B cell (primary cell): ENCODE measurements at regions not wholly inside any gene's neighbourhood (a gene's known extent, or its start where the extent isn't known, plus 50 kb on each side); places are given as distances from the start of the nearest gene placed in this dataset.
"Not testable (repeated sequence)": the region's sequence is repeated elsewhere in the genome, so short reads cannot be mapped to it uniquely, and the experiment has no call there.

Experiments used
- ATAC-seq: fragments of 200-7000 bp; cut with Tn5 transposase; one replicate; pipeline ENCODE4 v1.10.0; 2021; ENCODE audit warnings: low read depth, mild to moderate bottlenecking, moderate number of reproducible peaks, moderate library complexity
- CTCF ChIA-PET: fragments of 350-600 bp; sonication (Branson Sonifier 250); formaldehyde crosslinking; loops from one replicate; lab custom pipeline; 2021; ENCODE audit warnings: antibody characterized with exemption, inconsistent platforms; lab: Charles Lee
- POLR2A ChIA-PET: fragments of 350-600 bp; sonication (Branson Sonifier 250); formaldehyde crosslinking; loops from one replicate; lab custom pipeline; 2021; ENCODE audit warnings: antibody characterized with exemption; lab: Charles Lee
- DNase-seq: peaks from one replicate; pipeline ENCODE4 v3.0.0; 2013
- H2AFZ ChIP-seq: 2 replicates; pipeline ENCODE4 v1.6.1; 2012; ENCODE audit warnings: mild to moderate bottlenecking, low read depth, low read length; ENCODE audit not compliant: insufficient read depth, poor library complexity, severe bottlenecking
- H3K27ac ChIP-seq, 2 donors: 1 replicate in 1 of 2; 2 replicates in 1 of 2; pipeline ENCODE4 v1.5.1; 2012 to 2013; ENCODE audit warnings: low read length in 2 of 2, mild to moderate bottlenecking in 2 of 2, moderate library complexity in 1 of 2
- H3K27me3 ChIP-seq, 4 experiments: fragments of 200-600 bp in 1 of 4; sonication (generic) in 1 of 4; replicated peaks in 1 of 4; 1 replicate in 2 of 4; 2 replicates in 2 of 4; pipeline versions ENCODE4 v1.6.1 to v1.7.0; 2013 to 2016; ENCODE audit warnings: low read length in 3 of 4, mild to moderate bottlenecking in 2 of 4, mixed read lengths in 1 of 4, moderate library complexity in 1 of 4; ENCODE audit not compliant: insufficient read depth in 4 of 4, control insufficient read depth in 3 of 4; ENCODE audit errors: control extremely low read depth in 1 of 4
- H3K36me3 ChIP-seq, 2 experiments: replicated peaks in 1 of 2; 1 replicate in 1 of 2; 2 replicates in 1 of 2; pipeline versions ENCODE4 v1.6.1 to v1.7.1; 2013; ENCODE audit warnings: low read length in 1 of 2; ENCODE audit not compliant: insufficient read depth in 2 of 2, control insufficient read depth in 1 of 2; ENCODE audit errors: control extremely low read depth in 1 of 2, extremely low read depth in 1 of 2
- H3K4me1 ChIP-seq, 2 donors: fragments of 200-600 bp in 1 of 2; sonication (generic) in 1 of 2; 1 replicate in 1 of 2; 2 replicates in 1 of 2; pipeline versions ENCODE4 v1.5.1 to v1.6.1; 2013 to 2017; ENCODE audit warnings: low read length in 2 of 2; ENCODE audit not compliant: control insufficient read depth in 2 of 2, insufficient read depth in 2 of 2
- H3K4me2 ChIP-seq: replicated peaks from 2 replicates; pipeline ENCODE3; 2012; ENCODE audit warnings: mild to moderate bottlenecking, low read depth, low read length; ENCODE audit not compliant: poor library complexity, severe bottlenecking
- H3K4me3 ChIP-seq, 5 experiments: fragments of 200-600 bp in 1 of 5; sonication (generic) in 1 of 5; 1 replicate in 3 of 5; 2 replicates in 2 of 5; pipeline versions ENCODE4 v1.5.1 to v1.7.0; 2011 to 2016; ENCODE audit warnings: low read length in 4 of 5, mild to moderate bottlenecking in 4 of 5, low read depth in 2 of 5, control low read depth in 1 of 5, moderate library complexity in 1 of 5; ENCODE audit not compliant: insufficient read depth in 1 of 5; ENCODE audit errors: control extremely low read depth in 1 of 5, extremely low read depth in 1 of 5
- H3K79me2 ChIP-seq: fragments of 200-600 bp; sonication (generic); one replicate; pipeline ENCODE4 v1.6.0; 2016; ENCODE audit warnings: low read length; ENCODE audit not compliant: control insufficient read depth, insufficient read depth
- H3K9ac ChIP-seq: fragments of 200-600 bp; sonication (generic); 2 replicates; pipeline ENCODE4 v1.6.1; 2017; ENCODE audit warnings: mild to moderate bottlenecking, low read length, moderate library complexity
- H3K9me3 ChIP-seq, 3 donors: one replicate each; pipeline versions ENCODE4 v1.6.1 to v1.7.1; 2013; ENCODE audit warnings: low read length in 2 of 3; ENCODE audit not compliant: control insufficient read depth in 2 of 3, insufficient read depth in 1 of 3; ENCODE audit errors: control extremely low read depth in 1 of 3
- H4K20me1 ChIP-seq: 2 replicates; pipeline ENCODE4 v1.6.0; 2012; ENCODE audit warnings: mild to moderate bottlenecking, low read length; ENCODE audit not compliant: insufficient read depth, control insufficient read depth, poor library complexity, severe bottlenecking
- H3K27ac Mint-ChIP-seq: one replicate; pipeline ENCODE4 v1.8.0; 2021; ENCODE audit warnings: mixed read lengths
- H3K27me3 Mint-ChIP-seq: one replicate; pipeline ENCODE4 v1.8.0; 2021; ENCODE audit warnings: mixed read lengths
- H3K4me1 Mint-ChIP-seq: one replicate; pipeline ENCODE4 v1.8.0; 2021; ENCODE audit warnings: mixed read lengths
- H3K4me3 Mint-ChIP-seq: one replicate; pipeline ENCODE4 v1.8.0; 2021; ENCODE audit warnings: mixed read lengths
- H3K9me3 Mint-ChIP-seq: one replicate; pipeline ENCODE4 v1.8.0; 2022; ENCODE audit warnings: mixed read lengths; ENCODE audit not compliant: insufficient read depth
- EZH2 ChIP-seq: IDR thresholded peaks from 2 replicates; pipeline ENCODE4 v1.6.1; 2012; ENCODE audit warnings: borderline replicate concordance, low read depth, mild to moderate bottlenecking, moderate library complexity, low read length; ENCODE audit not compliant: insufficient read depth, poor library complexity, severe bottlenecking
- WGBS: methylation state at CpG from one replicate; pipeline ENCODE4 v1.1.5; 2013; ENCODE audit warnings: missing lambda C conversion rate; ENCODE audit not compliant: insufficient coverage; 5-methylcytosine and 5-hydroxymethylcytosine counted together
- intact Hi-C: fragments of 100-400 bp; cut with micrococcal nuclease; formaldehyde crosslinking; loops from one replicate; pipeline ENCODE4 v1.10.0; 2022
- TF ChIP-seq, protein P1 (sequence below): fragments of 200-600 bp; IDR thresholded peaks from one replicate; pipeline ENCODE4 v1.8.0; 2022; ENCODE audit warnings: antibody characterized with exemption, mild to moderate bottlenecking

DNA sequence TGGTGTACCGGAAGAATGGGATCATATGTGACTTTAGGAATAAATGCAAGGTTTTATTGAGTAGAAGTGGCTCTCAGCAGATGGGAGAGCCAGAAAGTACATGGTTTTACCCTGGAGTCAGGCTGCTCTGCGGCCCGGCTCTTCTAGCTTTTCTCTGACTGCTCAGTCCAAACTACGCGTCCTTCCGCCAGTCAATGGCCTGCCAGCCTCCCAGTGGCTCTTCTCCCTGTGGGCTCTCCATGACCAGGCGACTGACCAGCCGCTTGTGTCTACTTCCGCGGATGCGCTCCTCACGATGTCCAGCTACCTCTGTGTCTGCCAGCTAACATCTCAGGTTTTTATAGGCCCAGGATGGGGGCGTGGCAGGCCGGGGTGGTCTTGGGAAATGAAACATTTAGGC is 220.4 kb downstream of the VAPA start:
- peaks cover 0 to 1% (median 0%) of the 10 kb centered on the region in 3 donors for H3K9me3 ChIP-seq
- no peaks in the 10 kb centered on the region for H3K79me2 ChIP-seq
- H4K20me1 ChIP-seq = no peaks in the 10 kb centered on the region
- no peak overlapping the region for H3K4me2 ChIP-seq
- no peak overlapping the region for H3K27ac Mint-ChIP-seq
- ChIA-PET POLR2A (no interaction called here), CTCF (no interaction called here)
- no peak overlapping the region for H3K4me3 ChIP-seq
- H3K9ac ChIP-seq = no peak overlapping the region
- no peaks in the 10 kb centered on the region for H3K9me3 Mint-ChIP-seq
- peaks cover 23% of the 10 kb centered on the region for H3K27me3 Mint-ChIP-seq
- no peak overlapping the region for H2AFZ ChIP-seq
- peaks cover 9 to 10% of the 10 kb centered on the region in 2 donors for H3K4me1 ChIP-seq
- no peak overlapping the region for H3K4me3 Mint-ChIP-seq
- WGBS = 97% methylated on average over 14 of the region's 14 CpGs
- H3K4me1 Mint-ChIP-seq = peaks cover 10% of the 10 kb centered on the region
- intact Hi-C loops = no loop called here
- no peak overlapping the region for H3K27ac ChIP-seq
- TF ChIP-seq, protein P1, sequence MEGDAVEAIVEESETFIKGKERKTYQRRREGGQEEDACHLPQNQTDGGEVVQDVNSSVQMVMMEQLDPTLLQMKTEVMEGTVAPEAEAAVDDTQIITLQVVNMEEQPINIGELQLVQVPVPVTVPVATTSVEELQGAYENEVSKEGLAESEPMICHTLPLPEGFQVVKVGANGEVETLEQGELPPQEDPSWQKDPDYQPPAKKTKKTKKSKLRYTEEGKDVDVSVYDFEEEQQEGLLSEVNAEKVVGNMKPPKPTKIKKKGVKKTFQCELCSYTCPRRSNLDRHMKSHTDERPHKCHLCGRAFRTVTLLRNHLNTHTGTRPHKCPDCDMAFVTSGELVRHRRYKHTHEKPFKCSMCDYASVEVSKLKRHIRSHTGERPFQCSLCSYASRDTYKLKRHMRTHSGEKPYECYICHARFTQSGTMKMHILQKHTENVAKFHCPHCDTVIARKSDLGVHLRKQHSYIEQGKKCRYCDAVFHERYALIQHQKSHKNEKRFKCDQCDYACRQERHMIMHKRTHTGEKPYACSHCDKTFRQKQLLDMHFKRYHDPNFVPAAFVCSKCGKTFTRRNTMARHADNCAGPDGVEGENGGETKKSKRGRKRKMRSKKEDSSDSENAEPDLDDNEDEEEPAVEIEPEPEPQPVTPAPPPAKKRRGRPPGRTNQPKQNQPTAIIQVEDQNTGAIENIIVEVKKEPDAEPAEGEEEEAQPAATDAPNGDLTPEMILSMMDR = no peak
- TF ChIP-seq EZH2 = no peak
- ATAC-seq (no peak), DNase-seq (no peak)
- no peaks in the 10 kb centered on the region for H3K36me3 ChIP-seq
- H3K27me3 ChIP-seq = peaks cover 0 to 27% (median 3%) of the 10 kb centered on the region in 4 experiments

DNA sequence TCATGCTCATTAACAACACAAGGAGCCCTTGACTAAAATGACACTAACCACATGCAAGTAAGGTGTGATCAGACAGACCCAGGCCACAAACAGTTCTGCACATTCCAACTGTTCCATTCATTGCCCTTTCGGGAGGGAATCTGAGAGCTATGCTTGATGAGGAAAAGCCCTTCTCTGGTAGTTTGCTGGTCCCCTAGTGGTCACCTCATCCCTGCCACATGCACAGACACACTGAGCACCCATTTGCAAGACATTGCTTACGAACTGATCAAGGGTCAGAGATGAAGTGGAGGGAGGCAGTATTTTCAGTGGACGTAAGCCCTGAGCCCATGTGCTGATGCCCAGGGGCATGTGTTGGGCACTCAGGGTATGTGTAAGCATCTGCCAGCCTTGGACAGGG is 220.9 kb downstream of the VAPA start:
- POLR2A ChIA-PET, intact Hi-C loops: not testable (repeated sequence)

More for the DNA sequence above, 220.9 kb downstream of the VAPA start:
- 86% methylated on average over 1 of the region's 3 CpGs for WGBS
- DNase-seq, H4K20me1 ChIP-seq, H2AFZ ChIP-seq, H3K4me2 ChIP-seq, H3K4me3 Mint-ChIP-seq, H3K27ac Mint-ChIP-seq, H3K9me3 ChIP-seq, H3K9me3 Mint-ChIP-seq, H3K9ac ChIP-seq, H3K4me3 ChIP-seq, H3K4me1 Mint-ChIP-seq, H3K27ac ChIP-seq, H3K79me2 ChIP-seq, ATAC-seq, H3K36me3 ChIP-seq, CTCF ChIA-PET: not testable (repeated sequence)
- Histone ChIP-seq H3K4me1 (peaks cover 9 to 10% of the 10 kb centered on the region in 2 donors), H3K27me3 (peaks cover 0 to 27% (median 3%) of the 10 kb centered on the region in 4 experiments)
- H3K27me3 Mint-ChIP-seq = peaks cover 23% of the 10 kb centered on the region
